ENCODE measurements at regions not wholly inside any gene's neighbourhood (a gene's known extent, or its start where the extent isn't known, plus 50 kb on each side); places are given as distances from the start of the nearest gene placed in this dataset.

DNA sequence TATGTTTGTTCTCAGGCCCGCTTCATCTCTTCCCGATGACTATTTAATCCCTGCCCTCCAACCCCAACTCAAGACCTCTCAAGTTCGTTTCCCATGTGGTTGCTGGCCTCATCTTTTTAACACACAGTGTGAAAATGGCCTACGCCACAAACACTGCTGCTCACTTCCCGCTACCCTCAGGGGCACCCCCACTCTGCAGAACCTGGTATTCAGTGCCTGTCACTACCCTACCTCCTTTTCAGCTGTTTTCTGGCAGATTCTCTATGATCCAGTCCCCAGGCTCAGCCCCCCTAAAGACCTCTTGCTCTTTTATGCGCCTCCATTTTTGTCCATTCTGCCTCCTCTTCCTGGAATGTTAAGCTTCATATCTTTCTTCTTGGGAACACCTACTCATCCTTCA lies 152.6 kb upstream of the C1orf174 start:
- TF ChIP-seq, protein P1, sequence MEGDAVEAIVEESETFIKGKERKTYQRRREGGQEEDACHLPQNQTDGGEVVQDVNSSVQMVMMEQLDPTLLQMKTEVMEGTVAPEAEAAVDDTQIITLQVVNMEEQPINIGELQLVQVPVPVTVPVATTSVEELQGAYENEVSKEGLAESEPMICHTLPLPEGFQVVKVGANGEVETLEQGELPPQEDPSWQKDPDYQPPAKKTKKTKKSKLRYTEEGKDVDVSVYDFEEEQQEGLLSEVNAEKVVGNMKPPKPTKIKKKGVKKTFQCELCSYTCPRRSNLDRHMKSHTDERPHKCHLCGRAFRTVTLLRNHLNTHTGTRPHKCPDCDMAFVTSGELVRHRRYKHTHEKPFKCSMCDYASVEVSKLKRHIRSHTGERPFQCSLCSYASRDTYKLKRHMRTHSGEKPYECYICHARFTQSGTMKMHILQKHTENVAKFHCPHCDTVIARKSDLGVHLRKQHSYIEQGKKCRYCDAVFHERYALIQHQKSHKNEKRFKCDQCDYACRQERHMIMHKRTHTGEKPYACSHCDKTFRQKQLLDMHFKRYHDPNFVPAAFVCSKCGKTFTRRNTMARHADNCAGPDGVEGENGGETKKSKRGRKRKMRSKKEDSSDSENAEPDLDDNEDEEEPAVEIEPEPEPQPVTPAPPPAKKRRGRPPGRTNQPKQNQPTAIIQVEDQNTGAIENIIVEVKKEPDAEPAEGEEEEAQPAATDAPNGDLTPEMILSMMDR (IDR thresholded peaks at IDR 0.05; ENCODE audit: low read depth, low read length, missing input control): no peak
- TF ChIP-seq TAF1 (conservative IDR thresholded peaks at IDR 0.05) (no peak), HNF4G (IDR thresholded peaks at IDR 0.05) (no peak), JUND (IDR thresholded peaks at IDR 0.05) (no peak), FOXA1 (IDR thresholded peaks at IDR 0.05) (no peak), SP1 (IDR thresholded peaks at IDR 0.05) (no peak), YY1 (IDR thresholded peaks at IDR 0.05) (no peak), RXRA (IDR thresholded peaks at IDR 0.05) (no peak), ATF3 (IDR thresholded peaks at IDR 0.05) (no peak), NR2F2 (IDR thresholded peaks at IDR 0.05) (no peak), HNF4A (conservative IDR thresholded peaks at IDR 0.05) (no peak), RAD21 (IDR thresholded peaks at IDR 0.05) (no peak)
- TF ChIP-seq, protein P2, sequence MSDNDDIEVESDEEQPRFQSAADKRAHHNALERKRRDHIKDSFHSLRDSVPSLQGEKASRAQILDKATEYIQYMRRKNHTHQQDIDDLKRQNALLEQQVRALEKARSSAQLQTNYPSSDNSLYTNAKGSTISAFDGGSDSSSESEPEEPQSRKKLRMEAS (IDR thresholded peaks at IDR 0.05): no peak
- TF ChIP-seq, protein P3, sequence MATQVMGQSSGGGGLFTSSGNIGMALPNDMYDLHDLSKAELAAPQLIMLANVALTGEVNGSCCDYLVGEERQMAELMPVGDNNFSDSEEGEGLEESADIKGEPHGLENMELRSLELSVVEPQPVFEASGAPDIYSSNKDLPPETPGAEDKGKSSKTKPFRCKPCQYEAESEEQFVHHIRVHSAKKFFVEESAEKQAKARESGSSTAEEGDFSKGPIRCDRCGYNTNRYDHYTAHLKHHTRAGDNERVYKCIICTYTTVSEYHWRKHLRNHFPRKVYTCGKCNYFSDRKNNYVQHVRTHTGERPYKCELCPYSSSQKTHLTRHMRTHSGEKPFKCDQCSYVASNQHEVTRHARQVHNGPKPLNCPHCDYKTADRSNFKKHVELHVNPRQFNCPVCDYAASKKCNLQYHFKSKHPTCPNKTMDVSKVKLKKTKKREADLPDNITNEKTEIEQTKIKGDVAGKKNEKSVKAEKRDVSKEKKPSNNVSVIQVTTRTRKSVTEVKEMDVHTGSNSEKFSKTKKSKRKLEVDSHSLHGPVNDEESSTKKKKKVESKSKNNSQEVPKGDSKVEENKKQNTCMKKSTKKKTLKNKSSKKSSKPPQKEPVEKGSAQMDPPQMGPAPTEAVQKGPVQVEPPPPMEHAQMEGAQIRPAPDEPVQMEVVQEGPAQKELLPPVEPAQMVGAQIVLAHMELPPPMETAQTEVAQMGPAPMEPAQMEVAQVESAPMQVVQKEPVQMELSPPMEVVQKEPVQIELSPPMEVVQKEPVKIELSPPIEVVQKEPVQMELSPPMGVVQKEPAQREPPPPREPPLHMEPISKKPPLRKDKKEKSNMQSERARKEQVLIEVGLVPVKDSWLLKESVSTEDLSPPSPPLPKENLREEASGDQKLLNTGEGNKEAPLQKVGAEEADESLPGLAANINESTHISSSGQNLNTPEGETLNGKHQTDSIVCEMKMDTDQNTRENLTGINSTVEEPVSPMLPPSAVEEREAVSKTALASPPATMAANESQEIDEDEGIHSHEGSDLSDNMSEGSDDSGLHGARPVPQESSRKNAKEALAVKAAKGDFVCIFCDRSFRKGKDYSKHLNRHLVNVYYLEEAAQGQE (IDR thresholded peaks at IDR 0.05): no peak
